ENCODE measurements at regions not wholly inside any gene's neighbourhood (a gene's known extent, or its start where the extent isn't known, plus 50 kb on each side); places are given as distances from the start of the nearest gene placed in this dataset.
A peak's percentile ranks its signal among the peaks of the same experiment; 100 is the strongest.

DNA sequence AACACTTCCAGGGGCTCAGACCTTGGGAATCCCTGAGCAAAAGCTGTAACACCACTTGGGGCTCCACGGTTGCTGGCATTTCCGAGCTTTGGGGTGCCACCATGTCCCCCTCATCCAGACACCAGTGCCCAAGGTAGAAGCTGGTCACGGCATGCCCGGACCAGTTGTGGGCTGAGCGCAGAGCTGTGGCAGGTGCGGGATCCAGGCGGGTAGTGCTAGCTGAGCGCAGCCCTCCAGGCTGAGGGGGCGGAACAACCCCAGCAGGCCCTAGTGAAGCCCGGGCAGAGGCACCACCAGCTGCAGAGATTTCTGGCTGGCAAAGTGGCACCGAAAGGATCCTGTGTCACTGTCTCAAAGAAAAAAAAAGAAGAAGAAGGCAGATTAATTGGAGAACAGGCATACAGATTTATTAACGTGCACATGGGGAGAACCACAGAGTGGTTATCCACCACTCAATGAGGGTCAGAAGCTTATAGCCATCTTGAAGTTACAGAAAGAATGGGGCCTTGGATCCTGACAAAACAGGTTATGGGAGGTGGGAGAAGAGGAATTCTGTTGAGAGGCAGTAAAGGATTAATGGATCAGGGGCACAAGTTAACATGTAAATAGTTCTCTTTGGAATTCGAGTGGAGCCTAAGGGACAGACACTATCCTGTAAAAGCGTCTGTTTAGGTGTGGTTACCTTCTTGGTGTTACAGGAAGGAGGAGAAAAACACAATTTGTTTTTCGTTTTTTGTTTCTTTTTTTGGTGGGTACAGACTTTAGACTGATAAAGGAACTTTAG lies 107.5 kb downstream of the CD24 start:
- no peak overlapping the region for H3K27ac ChIP-seq (ENCODE audit: insufficient read length, low read depth, low read length)
- peak; percentile 43 for DNase-seq
- H2BK120ac ChIP-seq (ENCODE audit: low read depth, low read length, poor library complexity, severe bottlenecking), result no peak overlapping the region
- H3T11ph ChIP-seq (ENCODE audit: low read length), result no peak overlapping the region
- H3K9me3 Mint-ChIP-seq, result peaks cover 60 to 66% of the 10 kb centered on the region in 2 experiments
- H3K27me3 ChIP-seq (ENCODE audit: insufficient read depth, low read length), result no peaks in the 10 kb centered on the region
- no peak overlapping the region for H2AK5ac ChIP-seq (ENCODE audit: insufficient read length, low read length)
- H2BK5ac ChIP-seq (ENCODE audit: insufficient read length, low read length), result no peak overlapping the region
- no peak overlapping the region for H2BK20ac ChIP-seq (ENCODE audit: low read depth, low read length, poor library complexity, severe bottlenecking)
- H3K4me1 Mint-ChIP-seq, result peaks cover 22 to 28% of the 10 kb centered on the region in 2 experiments
- H3K9ac ChIP-seq (ENCODE audit: extremely low read depth, insufficient read length, low read length), result no peak overlapping the region
- H3K27ac Mint-ChIP-seq, result peak overlapping the region; percentile 59 to 97 (median 76); a peak in 5 of 7 replicates
- H3K18ac ChIP-seq (ENCODE audit: insufficient read length, low read depth, low read length), result no peak overlapping the region
- no peak overlapping the region for H2BK12ac ChIP-seq (ENCODE audit: insufficient read length, low read depth, low read length)
- peaks cover 16% of the 10 kb centered on the region for H3K9me3 ChIP-seq (ENCODE audit: control insufficient read depth, low read depth, low read length)
- no peak overlapping the region for H3K14ac ChIP-seq (ENCODE audit: insufficient read depth, low read length)
- no peak overlapping the region for H3K4ac ChIP-seq (ENCODE audit: low read depth, low read length)
- TF ChIP-seq, protein P1, sequence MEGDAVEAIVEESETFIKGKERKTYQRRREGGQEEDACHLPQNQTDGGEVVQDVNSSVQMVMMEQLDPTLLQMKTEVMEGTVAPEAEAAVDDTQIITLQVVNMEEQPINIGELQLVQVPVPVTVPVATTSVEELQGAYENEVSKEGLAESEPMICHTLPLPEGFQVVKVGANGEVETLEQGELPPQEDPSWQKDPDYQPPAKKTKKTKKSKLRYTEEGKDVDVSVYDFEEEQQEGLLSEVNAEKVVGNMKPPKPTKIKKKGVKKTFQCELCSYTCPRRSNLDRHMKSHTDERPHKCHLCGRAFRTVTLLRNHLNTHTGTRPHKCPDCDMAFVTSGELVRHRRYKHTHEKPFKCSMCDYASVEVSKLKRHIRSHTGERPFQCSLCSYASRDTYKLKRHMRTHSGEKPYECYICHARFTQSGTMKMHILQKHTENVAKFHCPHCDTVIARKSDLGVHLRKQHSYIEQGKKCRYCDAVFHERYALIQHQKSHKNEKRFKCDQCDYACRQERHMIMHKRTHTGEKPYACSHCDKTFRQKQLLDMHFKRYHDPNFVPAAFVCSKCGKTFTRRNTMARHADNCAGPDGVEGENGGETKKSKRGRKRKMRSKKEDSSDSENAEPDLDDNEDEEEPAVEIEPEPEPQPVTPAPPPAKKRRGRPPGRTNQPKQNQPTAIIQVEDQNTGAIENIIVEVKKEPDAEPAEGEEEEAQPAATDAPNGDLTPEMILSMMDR (conservative IDR thresholded peaks at IDR 0.05), result no peak
- H3K27me3 Mint-ChIP-seq (ENCODE audit: low read depth), result no peaks in the 10 kb centered on the region; the same call in 1 of the 2 replicates
- H2AFZ ChIP-seq (ENCODE audit: low read length), result no peak overlapping the region
- no peak overlapping the region for H4K5ac ChIP-seq (ENCODE audit: insufficient read length, low read depth, low read length)
- no peak overlapping the region for H4K8ac ChIP-seq (replicated peaks; ENCODE audit: insufficient read length, low read depth, low read length)
- no peak overlapping the region for H3K56ac ChIP-seq (ENCODE audit: insufficient read length, low read depth, low read length)
- H3K36me3 Mint-ChIP-seq (ENCODE audit: insufficient read depth in 1 of 3, low read depth in 3 of 3), result peaks cover 45 to 68% (median 47%) of the 10 kb centered on the region in 3 experiments
- H3K4me3 Mint-ChIP-seq, result no peak overlapping the region
- H3K4me2 ChIP-seq (ENCODE audit: insufficient read depth, insufficient read length, low read length), result no peak overlapping the region
- H4K20me1 ChIP-seq (ENCODE audit: control insufficient read depth, insufficient read depth, insufficient read length), result no peaks in the 10 kb centered on the region
- no peak overlapping the region for H3K23ac ChIP-seq (ENCODE audit: insufficient read length, low read depth, low read length)
- no peaks in the 10 kb centered on the region for H3K4me1 ChIP-seq (ENCODE audit: insufficient read depth, low read length)
- no peaks in the 10 kb centered on the region for H3K79me1 ChIP-seq (ENCODE audit: insufficient read depth, low read depth, low read length, poor library complexity, severe bottlenecking)
- H2BK15ac ChIP-seq (ENCODE audit: low read depth, low read length), result no peak overlapping the region
- no peaks in the 10 kb centered on the region for H3K79me2 ChIP-seq (ENCODE audit: insufficient read depth, low read length)
- no peaks in the 10 kb centered on the region for H3K23me2 ChIP-seq (ENCODE audit: insufficient read length, low read depth, low read length, poor library complexity, severe bottlenecking)
- WGBS (ENCODE audit: extremely low coverage, insufficient read length, low lambda C conversion rate), result no CpG with 5 or more reads among the region's 15 CpGs
- no peak overlapping the region for H4K91ac ChIP-seq (ENCODE audit: insufficient read length, low read depth, low read length)

All from H9 (cell line).